ENCODE measurements at regions not wholly inside any gene's neighbourhood (a gene's known extent, or its start where the extent isn't known, plus 50 kb on each side); places are given as distances from the start of the nearest gene placed in this dataset.

GRCh38 chr1:82893712-82894470 is 1093.2 kb downstream of the ADGRL2 start:
- H3K27ac ChIP-seq = no peak overlapping the region
- ChIA-PET CTCF (interaction anchor here (0.6 kb wide), 1 partner anchor 13 kb away, joined by 4 read pairs; no protein-coding TSS in a partner anchor), POLR2A (ENCODE audit: low non-redundant PET) (no interaction called here)
- no peak for DNase-seq (ENCODE audit: low spot score)
- no peak for TF ChIP-seq CTCF (conservative IDR thresholded peaks at IDR 0.05; ENCODE audit: low read depth)

- ChIA-PET POLR2A (ENCODE audit: low non-redundant PET) (no interaction called here), CTCF (no interaction called here)
- no peak for TF ChIP-seq CTCF (conservative IDR thresholded peaks at IDR 0.05; ENCODE audit: low read depth)
- DNase-seq (ENCODE audit: low spot score) = peak; percentile 11
- no peak overlapping the region for H3K27ac ChIP-seq
Observed at GRCh38 chr1:82880506-82880905, 1079.8 kb downstream of the ADGRL2 start.

DNA sequence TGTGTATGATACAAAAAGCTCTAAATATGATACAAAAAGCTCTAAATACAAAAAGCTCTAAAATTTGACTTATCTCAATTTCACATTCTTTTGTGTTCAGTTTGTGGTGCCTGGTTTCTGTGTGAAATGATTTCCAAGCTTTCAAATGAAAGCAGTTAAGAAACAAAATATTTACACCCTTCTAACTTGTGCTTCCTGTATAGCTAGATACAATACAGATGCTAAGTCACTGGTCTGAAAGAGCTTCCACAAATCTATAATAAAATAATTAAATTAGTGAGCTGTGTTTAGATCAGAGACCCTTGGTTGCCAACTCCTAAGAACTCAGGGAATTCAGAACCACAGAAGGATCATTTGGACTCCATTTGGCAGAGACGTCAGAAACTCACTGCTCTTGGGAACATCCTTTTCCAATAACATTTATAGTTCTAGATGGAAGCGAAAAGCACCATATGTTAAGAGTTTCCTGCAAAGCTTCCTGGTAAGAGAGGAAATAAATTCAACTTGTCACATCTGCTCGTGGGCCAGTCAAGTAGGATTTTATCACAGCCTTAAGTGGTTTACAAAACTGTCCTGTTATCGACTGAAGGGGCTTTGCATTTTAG is 1079.1 kb downstream of the ADGRL2 start:
- TF ChIP-seq CTCF (conservative IDR thresholded peaks at IDR 0.05; ENCODE audit: low read depth) = no peak
- no peak overlapping the region for H3K27ac ChIP-seq
- ChIA-PET POLR2A (ENCODE audit: low non-redundant PET) (no interaction called here), CTCF (no interaction called here)
- DNase-seq (ENCODE audit: low spot score) = no peak

DNA sequence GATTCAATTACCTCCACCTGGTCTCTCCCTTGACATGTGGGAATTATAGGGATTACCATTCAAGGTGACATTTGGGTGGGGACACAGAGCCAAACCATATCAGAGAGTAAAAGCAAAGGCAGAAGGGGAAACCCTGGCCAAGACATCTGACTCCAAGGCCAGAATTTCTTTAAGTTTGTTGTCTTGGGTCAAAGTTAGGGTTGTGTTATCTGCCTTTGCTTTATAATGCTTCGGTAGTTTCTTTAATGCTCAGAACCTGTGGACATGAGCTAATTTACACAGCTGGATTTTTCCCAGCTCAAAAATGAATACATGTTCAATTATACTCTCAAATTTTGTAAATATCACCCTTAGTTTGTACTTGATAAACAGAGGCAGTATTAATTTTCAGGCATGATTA is 1074.4 kb downstream of the ADGRL2 start:
- TF ChIP-seq CTCF (conservative IDR thresholded peaks at IDR 0.05; ENCODE audit: low read depth) = no peak
- CTCF ChIA-PET = no interaction called here

GRCh38 chr1:82874041-82874440 is 1073.3 kb downstream of the ADGRL2 start:
- DNase-seq (ENCODE audit: low spot score) = no peak
- POLR2A ChIA-PET (ENCODE audit: low non-redundant PET) = no interaction called here
- CTCF ChIA-PET = no interaction called here
- no peak for TF ChIP-seq CTCF (conservative IDR thresholded peaks at IDR 0.05; ENCODE audit: low read depth)
- no peak overlapping the region for H3K27ac ChIP-seq

More for the DNA sequence above, 1074.4 kb downstream of the ADGRL2 start:
- POLR2A ChIA-PET (ENCODE audit: low non-redundant PET) = no interaction called here
- H3K27ac ChIP-seq = no peak overlapping the region
- DNase-seq (ENCODE audit: low spot score) = no peak

DNA sequence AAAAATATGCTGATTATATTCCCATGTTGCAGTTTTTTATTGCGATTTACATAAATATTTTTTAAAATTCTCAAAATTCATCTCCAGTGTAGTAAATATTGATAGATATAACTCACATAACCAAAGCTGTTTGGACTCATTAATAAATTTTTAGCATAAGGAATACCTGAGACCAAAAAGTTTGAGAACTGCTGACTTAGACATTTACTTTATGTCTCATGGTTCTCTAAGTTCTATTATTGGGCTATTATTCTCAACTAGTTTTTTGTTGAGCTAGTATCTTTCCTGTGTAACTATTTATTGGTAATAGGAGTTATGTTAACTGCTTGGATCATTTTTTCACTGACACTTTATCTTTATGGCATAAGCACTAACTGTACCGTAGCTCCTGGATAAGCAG is 1069.6 kb downstream of the ADGRL2 start:
- ChIA-PET POLR2A (ENCODE audit: low non-redundant PET) (no interaction called here), CTCF (no interaction called here)
- no peak for DNase-seq (ENCODE audit: low spot score)
- no peak overlapping the region for H3K27ac ChIP-seq
- TF ChIP-seq CTCF (conservative IDR thresholded peaks at IDR 0.05; ENCODE audit: low read depth) = no peak
